ENCODE measurements at regions not wholly inside any gene's neighbourhood (a gene's known extent, or its start where the extent isn't known, plus 50 kb on each side); places are given as distances from the start of the nearest gene placed in this dataset.
A peak's percentile ranks its signal among the peaks of the same experiment; 100 is the strongest.

DNA sequence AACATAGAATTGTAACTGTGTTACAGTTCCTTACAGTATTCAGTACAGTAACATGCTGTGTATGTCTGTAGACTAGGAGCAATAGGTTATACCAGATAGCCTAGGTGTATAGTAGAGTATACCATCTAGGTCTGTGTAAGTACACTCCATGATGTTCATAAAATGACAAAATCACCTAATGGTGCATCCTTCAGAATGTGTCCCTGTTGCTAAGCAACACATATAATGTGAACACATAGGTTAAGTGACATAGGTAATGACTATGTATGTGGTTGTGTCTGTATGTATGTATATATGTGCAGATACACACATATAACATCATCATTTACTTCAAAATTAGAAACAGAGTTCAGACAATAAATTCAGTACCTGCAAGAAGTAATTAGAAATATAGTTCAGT, 146.8 kb upstream of the GAP43 start:
- no peak for DNase-seq

DNA sequence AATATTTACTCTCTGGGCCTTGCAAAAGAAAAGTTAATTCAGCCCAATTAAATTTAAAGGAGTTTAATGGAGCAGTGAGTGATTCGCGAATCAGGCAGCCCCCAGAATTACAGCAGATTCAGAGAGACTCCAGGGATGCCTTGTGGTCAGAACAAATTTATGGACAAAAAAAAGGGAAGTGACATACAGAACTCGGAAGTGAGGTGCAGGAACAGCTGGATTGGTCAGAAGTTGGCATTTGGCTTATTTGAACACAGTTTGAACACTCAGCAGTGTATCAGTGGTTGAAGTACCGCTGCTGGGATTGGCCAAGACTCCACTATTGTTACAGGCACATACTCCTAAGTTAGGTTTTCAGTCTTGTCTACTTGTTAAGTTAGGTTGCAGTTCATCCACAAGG, 145.0 kb upstream of the GAP43 start:
- no peak for DNase-seq

DNA sequence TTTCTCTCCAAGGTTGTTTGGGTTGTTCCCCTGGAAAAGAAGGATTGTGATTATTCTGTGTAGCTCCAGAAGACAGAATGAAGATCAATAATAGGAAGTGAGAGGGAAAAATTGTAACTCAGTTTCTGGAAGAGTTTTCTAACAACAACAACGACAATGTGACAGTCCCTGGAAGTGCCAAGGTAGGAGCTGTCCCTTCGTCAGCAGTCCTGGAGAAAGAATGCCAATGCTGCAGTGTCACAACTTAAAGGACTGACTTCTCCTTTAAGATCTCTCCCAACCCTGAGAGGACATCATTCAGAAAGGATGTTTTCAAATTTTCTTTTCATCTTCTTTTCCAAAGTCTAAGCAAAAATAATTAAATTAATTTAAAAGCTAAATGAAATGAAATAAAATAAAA, 136.4 kb upstream of the GAP43 start:
- DNase-seq = no peak

DNA sequence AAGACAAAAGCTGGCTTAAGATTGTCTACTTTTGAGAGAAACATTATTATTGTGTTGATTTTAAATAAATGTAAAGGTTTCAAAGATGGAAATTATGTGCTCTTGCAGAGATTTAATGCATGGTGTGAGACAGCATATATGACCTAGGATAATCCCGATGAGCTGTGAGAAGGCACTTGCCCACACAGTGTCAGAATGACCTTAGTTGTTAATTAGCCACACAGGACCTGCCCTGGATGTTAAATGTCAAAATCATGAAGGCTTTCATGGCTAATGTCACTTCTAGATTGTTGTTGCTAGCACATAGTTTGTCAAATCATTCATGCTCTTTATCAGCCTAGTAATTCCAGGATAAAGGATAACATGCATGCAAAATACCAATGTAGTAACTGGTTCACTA, 135.3 kb upstream of the GAP43 start:
- no peak for DNase-seq

DNA sequence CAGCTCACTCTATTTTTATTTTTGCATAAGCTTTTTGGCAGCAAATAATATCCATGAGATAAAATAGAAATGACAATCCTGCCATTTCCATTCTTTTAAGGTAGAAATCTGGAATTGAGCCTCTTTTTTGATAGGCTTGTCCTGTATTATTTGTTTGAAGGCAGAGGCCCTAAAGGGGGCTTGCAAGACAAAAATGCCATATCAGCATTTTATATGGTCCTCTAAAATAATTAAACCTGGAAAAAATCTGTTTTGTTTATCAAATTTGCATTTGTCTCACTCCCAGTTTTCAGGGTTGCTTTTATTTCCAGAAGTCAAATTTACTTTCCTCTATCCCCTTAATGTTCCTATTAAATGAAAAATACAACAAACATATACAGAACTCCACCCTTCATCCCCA, 134.9 kb upstream of the GAP43 start:
- DNase-seq = no peak

DNA sequence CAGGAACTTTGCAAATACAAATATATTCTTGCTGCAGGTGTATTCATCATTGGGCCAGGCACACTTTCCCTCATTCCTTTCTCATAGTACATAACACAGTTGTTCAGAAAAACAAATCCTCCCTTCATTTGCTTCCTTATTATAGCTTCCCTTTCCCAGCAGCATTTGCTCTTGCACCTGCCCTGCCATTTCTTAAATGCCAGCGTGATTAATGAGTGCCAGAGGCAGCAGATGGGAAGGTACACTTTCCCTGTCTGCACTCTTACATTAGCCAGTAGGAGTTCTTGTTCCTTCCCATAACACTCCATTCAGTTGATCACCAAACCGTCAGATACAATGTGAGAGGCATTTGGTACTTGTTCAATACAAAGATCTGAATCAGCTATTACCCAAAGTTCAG, 128.5 kb upstream of the GAP43 start:
- peak in 1 of 14 donors; percentile 50 for DNase-seq

DNA sequence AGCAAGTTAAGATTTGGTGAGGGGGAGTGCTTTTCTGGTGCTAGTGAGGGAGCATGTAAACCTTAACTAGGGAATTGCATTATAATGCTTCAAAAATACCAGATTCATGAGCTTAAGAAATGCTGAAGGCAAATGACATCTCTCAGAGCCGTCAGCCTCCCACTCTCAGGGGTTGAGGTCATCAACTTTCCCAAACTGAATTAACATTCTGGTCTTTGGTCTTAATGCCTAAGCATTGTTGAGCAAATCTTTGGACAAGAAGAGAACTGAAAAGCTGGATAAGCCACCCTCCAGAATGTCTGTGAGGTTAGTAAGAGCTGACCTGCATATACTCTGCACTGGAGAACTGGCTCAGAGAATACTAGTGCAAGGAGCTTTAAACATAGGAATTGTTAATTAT, 124.9 kb upstream of the GAP43 start:
- DNase-seq = no peak

DNA sequence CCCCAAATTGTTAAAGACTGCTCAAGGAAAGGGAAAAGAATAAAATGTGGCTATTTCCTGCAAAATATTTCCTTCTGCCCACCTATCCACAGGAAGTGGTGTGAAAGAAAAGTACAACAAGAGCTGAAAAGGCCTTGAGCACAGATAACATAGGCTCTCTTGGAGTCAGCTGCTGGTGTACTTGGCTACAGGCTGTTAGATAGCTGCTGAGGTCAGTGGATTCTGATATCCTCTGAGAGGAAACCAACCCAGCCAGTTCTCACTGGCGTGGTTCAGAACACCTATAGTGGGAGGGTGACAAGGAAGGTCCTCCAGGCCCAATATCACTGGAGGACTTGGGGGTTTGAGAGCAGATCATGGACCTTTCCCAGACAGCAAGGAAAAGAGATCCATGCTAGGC, 124.4 kb upstream of the GAP43 start:
- DNase-seq = no peak

DNA sequence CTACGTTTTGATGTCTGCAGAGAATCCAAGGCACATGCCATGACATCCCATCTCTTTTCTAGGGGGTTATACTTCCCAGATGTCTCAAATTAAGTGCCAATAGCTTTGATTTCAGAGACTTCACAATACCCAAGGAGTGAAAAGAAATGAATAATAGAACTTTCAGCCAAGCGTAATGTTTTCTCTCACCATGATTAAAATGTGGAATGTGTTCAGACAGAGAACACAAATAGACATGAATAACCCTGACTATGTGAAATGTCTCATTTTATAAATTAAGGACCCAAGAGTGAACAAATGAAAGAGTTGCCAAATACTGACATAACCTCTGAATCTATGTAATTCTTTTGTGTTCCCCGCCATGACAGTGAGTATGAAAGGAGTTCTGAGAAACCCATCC, 123.6 kb upstream of the GAP43 start:
- DNase-seq = no peak

DNA sequence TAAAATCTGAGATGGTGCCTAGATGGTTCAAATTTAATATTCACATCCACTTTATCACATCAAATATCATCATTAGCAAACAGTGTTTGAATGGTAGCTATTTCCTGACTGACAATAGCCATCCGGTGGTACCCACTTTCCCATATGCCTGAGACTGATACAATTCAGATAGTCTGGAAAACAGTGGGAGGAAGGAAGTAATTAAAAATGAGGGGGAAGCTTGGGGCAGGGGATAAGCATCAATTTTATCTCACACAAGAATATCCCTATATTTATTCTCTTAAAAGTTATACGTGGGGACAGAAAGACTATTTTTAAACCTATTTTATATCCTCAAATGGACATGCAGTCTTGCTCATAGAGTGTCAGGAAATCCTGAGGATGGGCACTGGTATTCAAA, 122.5 kb upstream of the GAP43 start:
- DNase-seq = no peak

DNA sequence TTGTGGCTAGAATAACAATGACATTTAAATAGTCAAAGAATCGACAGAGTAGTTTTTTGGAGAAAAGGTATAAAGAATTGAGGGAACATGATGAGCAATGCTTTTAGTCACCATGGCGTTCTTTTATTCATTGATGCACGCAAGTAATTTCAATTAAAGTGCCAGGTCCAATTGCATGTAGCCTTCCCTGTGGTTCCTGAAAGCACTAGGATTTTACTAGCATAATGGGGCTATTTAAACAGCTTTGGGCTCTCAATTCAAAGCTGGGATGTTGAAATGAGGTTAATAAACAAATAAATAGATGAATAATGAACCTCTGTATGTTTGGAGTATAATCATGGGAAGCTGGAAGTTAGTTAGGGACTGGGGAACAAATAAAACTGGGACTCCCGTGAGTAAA, 121.2 kb upstream of the GAP43 start:
- DNase-seq = no peak

DNA sequence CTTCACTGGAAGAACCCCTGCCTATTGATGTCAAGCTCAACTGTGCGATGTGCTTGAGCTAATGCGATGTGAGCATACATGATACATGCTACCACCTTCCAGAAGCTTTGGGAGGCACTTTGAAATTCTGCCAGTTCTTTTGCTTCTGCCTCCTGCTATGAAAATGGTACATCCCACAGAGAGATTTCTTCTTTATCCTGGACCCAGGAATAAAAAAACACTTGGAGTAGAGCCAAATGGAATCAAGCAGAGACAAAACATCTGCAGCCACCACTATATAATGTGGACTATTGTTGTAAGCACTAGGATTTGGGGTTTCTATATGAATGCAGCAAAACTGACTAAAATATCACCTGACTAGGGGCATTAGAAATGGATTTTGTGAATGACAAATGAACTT, 119.9 kb upstream of the GAP43 start:
- no peak for DNase-seq

DNA sequence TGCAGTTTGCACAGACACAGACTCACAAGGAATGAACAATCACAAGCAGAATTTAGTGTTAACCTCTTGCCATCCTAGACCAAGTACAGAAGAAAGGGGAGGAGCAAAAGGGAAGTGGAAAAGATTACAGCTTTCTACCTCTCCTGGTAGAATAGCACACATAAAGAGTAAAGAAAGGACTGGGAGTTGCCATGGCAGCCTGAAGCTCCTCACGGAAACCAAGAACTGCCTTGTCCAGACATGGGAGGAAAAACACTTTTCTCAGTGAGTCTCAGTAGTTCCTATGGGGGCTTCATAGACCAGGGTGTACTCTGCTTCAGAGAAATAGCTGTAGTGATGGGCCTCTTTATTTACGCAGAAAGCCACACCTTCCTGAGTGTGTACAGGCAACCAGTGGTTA, 114.7 kb upstream of the GAP43 start:
- no peak for DNase-seq

DNA sequence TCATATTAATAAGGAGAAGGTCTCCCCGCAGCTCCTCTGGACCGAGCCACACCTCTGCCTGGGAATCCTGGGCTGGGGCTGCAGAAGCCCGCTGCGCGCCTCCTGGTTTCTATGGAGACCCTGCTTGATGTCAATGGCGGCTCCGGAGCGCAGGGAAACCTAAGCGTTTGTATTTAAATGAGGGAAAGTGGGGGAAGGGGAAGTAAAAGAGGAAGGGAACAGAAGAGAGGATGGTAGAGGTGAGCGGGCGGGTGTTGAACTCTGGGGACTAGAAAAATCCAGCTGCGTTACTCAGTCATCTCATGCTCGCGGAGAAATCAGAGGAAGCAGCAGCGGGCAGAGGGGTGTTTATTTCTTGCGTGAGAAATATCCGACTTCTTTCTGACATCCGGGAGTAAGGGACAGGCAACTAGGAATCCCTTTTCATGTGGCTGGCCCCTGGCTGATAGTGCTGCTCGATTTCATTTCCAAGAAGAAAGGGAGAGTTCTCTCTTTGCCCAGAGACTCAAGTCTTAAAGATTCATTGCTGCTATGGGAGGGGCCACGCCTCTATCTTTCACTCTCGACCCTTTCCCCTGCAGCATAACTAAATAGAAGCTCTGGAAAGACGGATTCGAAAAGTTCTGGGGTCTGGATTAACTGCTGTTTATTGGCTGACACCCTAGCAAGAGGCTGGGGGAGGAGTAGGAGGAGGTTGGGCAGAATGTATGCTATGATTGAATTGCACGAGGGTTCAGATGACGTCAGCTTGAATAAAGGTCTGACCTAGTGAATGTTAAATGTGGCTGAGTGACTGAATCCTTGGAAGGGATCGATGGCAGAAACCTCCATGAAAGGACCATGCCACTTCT, 110.5 kb upstream of the GAP43 start:
- peak in 4 of 14 donors; percentile 4 to 42 (median 23) for DNase-seq

DNA sequence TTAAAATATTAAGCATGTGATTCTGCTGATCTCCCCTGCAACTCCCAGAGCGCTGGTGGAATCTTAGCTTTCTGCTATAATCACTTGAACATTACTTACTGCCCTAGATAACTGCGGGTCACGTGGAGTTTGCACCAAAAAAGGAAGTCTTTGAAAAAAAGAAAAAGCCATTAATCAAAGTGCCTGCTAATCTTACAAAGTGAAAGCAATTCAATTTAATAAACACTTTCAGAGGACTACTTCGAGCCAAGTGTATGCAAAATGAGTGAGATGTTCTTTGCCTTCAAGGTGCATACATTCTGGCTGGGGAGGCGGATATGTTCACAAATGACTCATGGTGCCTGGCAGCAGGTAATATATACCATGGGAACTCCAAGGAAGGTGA, 109.9 kb upstream of the GAP43 start:
- no peak for DNase-seq

DNA sequence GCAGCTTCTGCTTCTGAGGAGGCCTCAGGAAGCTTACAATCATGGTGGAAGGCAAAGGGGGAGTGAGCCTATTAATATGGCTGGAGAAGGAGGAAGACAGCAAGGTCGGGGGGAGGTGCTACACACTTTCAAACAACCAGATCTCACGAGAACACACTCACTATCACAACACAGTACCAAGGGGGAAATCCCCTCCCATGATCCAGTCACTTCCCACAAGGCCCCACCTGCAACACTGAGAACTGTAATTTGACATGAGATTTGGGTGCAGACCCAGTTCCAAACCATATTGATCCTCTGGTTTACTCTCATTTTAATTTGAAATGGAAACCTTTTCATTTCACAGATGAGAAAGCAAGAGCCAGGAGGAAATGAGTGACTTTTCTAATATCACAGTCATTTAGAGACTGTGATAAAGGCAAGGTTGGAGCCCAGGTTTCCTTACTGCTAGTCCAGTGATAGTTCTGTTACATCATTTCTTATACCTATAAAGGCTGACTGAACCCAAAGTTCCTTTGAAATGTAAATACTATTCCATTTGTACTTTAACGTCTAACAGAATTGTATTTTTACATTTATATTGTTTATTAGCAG, 105.8 kb upstream of the GAP43 start:
- DNase-seq = no peak

DNA sequence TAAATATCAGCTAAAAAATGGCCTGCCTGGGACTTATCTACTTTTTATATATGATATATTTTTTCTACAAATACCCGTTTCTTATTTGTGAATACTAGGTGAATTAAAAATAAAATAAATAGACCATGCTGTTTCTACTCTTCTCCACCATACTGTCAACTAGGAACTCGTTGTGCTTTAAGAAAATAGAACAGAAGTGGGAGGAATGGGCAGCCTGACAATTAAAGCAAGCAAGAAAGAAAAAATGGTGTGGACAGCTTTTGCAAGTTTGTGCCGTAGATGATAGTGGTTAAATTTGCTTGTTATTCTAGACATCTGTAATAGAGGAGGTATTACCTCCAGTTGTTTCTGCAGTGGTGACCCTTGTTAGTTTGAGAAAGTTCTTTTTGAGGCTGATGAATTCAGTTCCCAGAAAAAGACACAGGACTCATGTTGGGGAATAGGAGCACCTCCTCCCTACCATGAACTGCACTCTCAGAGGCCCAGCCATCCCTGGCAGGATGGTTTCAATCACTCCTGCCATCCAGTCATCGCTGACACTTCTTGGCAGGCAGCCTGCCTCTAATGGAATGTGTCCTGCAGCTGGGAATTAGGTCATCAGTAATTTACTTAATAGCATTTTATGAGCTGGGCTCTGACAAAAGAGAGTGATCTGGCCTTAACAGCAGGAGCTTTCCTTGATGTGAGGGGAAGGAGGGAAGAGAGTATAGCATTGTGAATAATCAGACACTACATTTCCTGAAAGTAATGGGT, 105.0 kb upstream of the GAP43 start:
- peak in 1 of 14 donors; percentile 47 for DNase-seq

DNA sequence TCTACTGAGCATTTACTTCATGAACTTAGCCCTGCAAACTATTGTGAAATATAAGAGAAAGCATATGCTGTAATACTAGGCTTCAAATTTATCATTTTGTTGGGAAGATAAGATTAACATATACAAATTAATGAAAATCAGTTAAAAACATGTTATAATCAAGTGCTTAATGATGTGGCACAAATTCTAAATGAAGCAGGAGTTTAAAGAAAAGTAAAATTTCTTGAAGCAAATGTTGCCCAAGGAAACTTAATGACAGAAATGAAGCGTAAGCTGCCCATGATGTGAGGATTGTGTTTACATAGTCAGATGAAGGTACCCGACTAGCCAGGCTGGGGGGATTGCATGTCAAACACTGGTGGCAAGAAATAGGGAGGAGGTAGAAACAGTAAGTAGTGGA, 103.1 kb upstream of the GAP43 start:
- DNase-seq = no peak

DNA sequence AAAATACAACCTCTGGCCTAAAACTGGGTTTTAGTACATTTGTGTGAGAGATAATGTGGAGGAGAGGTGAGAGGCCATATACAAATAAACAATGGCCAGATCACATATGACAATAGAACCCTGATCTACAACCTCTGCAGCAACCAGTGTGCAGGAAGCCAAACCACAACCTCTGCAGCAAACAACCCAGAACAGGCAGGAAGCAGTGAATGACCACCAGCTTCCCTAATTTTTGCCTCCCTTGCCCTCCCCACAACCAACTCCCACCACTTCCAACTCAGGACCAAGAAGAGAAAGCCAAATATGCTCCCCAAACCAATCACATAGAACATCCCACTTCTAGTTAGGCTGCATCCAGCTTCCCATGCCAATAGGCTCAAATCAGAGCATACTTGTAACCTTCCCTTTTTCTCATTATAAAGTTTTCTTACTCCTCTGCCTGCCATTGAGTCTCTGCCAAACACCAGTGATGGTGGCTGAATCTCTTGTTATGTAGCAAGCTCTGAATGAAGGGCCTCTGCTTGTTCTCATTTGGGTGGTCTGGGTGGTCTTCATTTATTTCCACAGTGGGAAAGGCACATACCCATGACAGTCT, 102.6 kb upstream of the GAP43 start:
- DNase-seq = no peak

DNA sequence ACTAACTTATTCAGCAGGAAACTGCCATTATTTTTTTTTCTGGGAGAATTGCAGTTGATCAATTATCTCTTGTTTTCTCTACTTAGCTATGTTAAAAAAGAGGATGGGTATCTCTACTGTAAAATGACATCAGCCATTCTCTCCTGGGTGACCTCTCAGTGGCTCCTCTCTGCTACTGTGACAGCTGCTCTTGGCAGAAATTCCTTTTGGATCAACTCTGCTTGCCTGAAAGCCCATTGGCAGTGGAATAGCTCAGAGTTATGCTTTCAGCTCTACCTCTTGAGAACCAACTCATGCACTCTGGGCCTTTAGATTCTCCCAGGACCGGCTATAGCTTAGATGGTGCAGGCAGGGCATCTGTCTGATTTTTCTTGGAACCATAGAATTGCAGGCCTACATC, 99.9 kb upstream of the GAP43 start:
- DNase-seq = peak in 1 of 14 donors; percentile 2

DNA sequence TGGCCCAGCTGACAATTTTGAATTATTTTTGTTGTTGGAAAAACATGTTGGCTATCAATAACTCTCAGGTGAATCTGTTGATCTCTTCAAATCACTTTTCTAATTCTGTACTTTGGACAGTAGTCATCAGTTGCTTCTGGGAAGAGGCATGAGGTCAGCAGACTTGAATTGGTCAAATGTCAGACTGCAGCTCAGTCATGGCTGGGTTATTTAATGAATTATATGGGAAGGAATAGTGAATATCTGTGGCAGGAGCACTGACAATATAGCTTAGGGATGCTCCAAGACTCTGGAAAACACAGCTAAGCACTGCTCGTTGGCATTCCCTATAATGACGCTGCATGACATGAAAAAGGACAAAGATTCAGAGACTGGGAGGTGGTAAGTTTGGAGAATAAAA, 98.8 kb upstream of the GAP43 start:
- no peak for DNase-seq

DNA sequence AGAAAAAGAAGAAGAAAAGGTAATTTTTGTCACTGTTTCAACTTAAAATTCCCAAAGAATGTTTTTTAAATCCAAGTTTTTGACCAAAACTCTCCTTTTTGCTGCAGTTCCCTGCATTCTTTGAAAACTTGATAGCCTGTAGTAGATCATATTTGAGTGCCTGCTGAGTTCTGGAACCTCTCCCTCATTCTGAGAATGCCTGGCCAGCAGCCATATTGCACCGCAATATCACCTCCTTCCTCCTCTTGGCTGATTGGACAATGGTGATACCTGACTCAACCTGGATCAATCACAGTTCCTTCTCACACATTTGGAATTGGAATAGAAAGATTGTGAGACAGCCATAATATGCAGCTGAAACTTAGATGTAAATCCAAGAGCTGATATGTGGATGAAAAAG, 97.6 kb upstream of the GAP43 start:
- no peak for DNase-seq

DNA sequence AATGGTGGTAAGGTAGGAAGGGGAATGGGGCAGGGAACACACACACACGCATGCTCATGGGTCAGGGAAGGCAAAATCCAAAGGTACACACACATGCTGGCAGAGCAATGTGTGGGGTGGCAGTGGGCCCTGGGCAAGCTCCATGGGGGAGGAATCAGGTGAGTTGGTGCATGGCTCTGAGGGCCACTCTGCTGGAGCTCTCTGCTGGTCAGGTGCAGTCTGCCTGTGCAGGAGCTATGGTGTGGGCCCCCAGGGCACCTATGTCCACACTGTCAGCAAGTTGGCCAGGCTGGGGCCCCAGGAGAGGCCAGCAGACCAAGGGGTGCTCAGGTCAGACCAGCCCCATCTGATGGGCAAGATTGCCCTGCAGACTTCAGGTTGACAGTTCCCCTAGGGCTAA, 90.1 kb upstream of the GAP43 start:
- DNase-seq = no peak
